ENCODE measurements at regions not wholly inside any gene's neighbourhood (a gene's known extent, or its start where the extent isn't known, plus 50 kb on each side); places are given as distances from the start of the nearest gene placed in this dataset.
"Not testable (repeated sequence)": the region's sequence is repeated elsewhere in the genome, so short reads cannot be mapped to it uniquely, and the experiment has no call there.

DNA sequence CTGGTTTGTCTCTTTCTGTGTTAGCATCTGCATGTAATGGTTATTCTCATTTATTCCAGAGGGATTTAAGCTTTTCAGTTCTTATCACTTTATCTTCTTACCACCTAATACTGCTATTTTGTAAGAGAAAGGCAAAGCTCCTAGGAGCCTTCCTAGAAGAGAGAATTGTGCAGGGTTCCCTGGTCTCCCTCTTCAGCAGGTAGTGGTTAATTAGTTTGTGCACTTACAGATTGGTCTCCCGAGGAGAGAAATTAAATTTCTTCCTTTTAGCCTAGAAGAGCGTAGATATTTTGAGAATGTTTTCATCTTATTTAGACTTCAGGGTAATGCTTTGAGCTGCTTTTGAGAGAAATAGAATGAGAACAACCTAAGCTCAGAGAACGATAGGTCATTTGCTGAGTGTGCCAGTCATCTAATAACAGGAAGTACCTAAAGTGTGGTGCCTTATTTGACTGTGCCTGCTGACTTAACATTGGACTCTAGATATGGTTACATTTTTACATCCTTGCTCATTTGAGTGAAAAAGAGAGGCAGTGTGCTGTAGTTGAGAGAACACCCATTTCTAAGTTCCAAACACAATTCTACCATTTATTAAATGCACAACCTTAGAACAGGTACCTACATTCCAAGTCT, 651.4 kb downstream of the STK39 start:
- no peak for DNase-seq (ENCODE audit: low read depth, low spot score)

GRCh38 chr2:167595021-167595420, 652.4 kb downstream of the STK39 start:
- DNase-seq (ENCODE audit: low read depth, low spot score), result no peak

DNA sequence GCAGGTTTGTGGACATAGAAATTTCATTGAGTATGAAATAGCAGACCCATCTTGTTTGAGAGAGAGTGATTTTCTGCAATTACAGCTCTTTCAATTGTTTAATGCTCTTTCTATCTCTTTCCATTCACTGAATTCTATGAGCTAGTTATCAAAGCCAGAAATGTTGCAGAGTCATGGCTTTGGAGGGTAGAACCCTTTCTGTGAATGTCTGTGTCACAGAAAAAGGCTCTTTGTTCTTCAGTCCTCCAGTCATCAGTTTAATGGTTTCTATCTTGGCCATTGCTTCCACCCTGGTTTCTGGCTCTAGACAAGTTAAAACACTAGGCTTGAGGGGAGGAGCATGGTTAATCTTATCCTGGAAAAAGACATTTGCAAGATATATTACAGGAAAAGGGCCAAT, 655.0 kb downstream of the STK39 start:
- no peak for DNase-seq (ENCODE audit: low read depth, low spot score)

DNA sequence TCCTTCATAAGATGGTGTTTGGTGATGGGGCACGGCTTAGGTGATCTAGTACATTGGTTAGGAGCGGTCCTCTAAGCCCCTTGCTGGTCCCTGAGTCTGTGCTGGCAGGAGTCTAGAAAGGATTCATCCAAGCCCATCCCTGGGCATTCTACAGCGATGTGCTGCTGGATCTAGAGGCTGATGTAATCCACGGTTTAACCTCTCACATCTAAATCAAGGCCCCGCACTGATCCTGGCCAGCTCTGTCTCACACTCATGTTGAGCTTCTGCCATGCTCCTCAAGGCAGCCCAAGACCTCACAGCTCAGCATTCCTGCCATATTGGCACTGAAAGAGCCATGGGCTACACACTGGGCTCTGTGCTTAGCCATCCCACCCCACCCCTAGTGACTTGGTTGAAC, 664.8 kb downstream of the STK39 start:
- peak; percentile 12 for DNase-seq (ENCODE audit: low read depth, low spot score)

DNA sequence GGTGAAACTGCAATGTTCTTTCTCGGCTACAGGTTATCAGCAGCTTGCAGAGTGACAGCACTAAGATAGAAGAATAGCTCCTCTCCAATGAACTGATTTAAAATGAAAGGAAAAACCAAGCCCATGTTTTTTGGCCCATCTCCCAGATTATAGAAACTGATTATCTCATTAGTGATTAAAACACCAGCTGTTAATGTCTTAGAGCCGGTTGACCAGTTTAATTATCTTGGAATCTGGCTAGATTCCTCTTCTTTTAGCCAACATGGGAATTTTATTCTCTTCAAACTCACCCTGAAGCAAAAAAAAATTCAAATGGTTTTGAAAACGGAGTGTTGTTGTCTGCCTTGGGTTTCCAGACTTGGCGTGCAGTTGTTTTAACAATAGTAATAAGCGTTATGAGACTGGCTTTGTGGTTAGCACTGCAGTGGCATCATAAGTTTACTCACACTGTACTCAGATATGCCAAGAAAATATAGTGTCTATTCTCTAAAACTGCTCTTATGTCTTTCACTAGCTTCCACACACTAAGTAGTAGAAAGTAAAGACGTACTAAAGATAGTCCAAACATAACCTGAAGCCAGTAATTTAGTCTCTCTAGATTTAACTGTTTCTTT, 665.3 kb downstream of the STK39 start:
- DNase-seq (ENCODE audit: low read depth, low spot score), result peak; percentile 37

DNA sequence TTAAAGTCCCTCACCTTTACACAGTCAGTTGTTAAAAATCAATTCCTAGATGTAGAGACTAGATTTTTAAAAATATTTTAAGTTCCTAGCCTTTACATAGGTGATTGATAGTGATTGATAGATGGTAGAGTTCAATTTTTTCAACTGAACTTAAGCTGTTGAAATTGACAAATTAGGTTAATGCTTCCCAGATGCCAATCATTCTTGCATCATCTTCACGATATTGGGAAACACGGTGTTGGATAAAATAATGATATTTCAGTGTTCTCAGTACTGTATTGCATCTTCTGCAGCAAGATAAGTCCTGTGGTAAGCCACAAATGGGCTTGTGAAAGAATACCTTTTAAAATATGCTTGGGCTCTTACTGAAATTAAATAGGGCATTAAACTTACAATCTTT, 667.6 kb downstream of the STK39 start:
- no peak for DNase-seq (ENCODE audit: low read depth, low spot score)

GRCh38 chr2:167575276-167575675, 672.1 kb downstream of the STK39 start:
- no peak for DNase-seq (ENCODE audit: low read depth, low spot score)

- DNase-seq (ENCODE audit: low read depth, low spot score), result no peak
Measured at GRCh38 chr2:167572883-167573619, 674.3 kb downstream of the STK39 start.

DNA sequence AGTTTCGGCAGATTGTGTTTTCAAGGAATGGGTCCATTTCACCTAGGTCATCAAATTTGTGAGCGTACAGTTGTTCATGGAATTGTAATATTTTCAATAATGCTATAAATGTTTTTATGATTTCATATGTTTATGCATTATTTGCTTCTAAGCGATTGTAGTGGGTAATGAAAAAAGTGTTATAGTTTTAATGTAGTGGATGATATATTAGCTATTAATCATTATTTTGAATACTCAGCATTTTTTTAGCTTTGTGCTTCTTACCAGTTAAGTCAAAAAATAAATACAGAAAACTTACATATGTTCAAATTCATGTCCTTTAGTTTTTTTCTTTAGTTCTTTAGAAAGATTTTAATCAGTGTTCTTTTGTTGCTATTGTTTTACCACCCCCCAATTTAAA, 677.0 kb downstream of the STK39 start:
- no peak for DNase-seq (ENCODE audit: low read depth, low spot score)

GRCh38 chr2:167563885-167564619, 675.8 kb downstream of the XIRP2 start:
- not testable (repeated sequence) for DNase-seq (ENCODE audit: low read depth, low spot score)

- not testable (repeated sequence) for DNase-seq (ENCODE audit: low read depth, low spot score)
Measured at GRCh38 chr2:167558272-167558991, 670.2 kb downstream of the XIRP2 start.

- no peak for DNase-seq (ENCODE audit: low read depth, low spot score)
Measured at GRCh38 chr2:167555098-167555720, 666.9 kb downstream of the XIRP2 start.

DNA sequence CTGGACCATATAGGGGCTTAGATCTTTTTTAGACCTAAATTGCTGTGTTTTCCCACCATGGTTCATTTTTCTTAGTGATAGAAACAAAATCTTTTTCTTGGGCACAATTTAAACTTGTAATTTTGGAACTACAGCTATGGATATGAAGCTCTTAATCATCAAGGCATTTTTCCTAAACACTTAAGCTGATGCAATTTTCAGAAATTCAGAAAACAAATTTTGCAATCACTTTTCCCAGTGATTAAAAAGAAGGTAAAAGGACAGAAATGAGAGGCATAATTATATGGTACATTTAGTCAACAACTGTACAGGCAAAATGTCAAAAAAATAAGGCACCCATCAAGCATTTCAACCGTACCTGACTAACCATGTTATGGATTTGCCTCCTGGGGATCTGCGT, 665.4 kb downstream of the XIRP2 start:
- no peak for DNase-seq (ENCODE audit: low read depth, low spot score)

- no peak for DNase-seq (ENCODE audit: low read depth, low spot score)
Measured at GRCh38 chr2:167551416-167551815, 663.1 kb downstream of the XIRP2 start.

- peak; percentile 28 for DNase-seq (ENCODE audit: low read depth, low spot score)
Measured at GRCh38 chr2:167550448-167550847, 662.2 kb downstream of the XIRP2 start.

DNA sequence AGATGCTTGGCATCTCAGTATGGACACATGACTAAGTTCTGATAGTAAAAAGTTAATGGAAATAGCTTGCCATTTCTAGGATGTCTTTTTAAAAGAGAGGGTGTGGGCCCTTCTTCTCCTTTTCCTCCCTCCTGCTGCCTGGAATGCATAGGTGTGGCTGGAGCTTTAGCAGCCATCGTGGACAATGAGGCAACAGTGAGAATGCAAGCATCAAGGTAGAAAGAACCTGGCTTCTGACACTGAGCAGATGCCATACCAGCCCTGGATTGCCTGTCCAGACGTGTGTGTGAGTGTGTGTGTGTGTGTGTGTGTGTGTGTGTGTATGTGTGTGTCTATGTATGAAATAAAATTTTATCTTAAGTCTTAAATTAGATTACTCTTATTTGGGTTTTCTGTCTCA, 660.1 kb downstream of the XIRP2 start:
- no peak for DNase-seq (ENCODE audit: low read depth, low spot score)

GRCh38 chr2:167544602-167545001, 656.3 kb downstream of the XIRP2 start:
- DNase-seq (ENCODE audit: low read depth, low spot score), result no peak

- no peak for DNase-seq (ENCODE audit: low read depth, low spot score)
Measured at GRCh38 chr2:167543721-167544120, 655.4 kb downstream of the XIRP2 start.

DNA sequence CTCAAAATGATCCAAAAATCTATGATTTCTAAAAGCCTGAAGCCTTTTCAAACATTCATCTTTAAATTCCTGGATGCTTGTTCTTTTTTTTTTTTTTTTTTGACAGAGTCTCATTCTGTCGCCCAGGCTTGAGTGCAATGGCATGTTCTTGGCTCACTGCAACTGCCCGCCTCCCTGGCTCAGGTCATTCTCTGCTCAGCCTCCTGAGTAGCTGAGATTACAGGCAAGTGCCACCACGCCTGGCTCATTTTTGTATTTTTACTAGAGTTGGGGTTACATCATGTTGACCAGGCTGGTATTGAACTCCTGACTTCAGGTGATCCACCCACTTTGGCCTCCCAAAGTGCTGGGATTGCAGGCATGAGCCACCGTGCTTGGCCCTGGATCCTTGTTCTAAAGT, 649.5 kb downstream of the XIRP2 start:
- DNase-seq (ENCODE audit: low read depth, low spot score), result no peak

GRCh38 chr2:167534443-167534842, 646.2 kb downstream of the XIRP2 start:
- DNase-seq (ENCODE audit: low read depth, low spot score), result no peak

DNA sequence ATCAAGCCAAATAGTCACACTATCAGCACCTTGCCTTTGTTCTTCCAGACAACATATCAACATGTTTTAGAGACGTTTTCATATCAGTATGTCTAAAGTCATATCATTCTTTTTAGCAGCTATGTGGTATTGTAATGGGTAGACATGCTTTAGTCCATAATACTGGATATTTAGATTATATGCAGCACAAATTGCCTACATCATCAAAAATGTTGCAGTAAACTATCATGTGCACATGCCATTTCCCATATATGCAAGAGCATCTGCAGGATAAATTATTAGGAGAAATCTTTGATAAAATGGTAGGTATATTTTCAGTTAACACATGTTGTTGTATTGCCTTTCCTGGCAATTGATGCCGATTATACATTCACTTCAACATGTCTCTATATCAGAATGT, 636.5 kb downstream of the XIRP2 start:
- DNase-seq (ENCODE audit: low read depth, low spot score), result no peak

Data from astrocyte of the hippocampus (primary cell).